ENCODE measurements at regions not wholly inside any gene's neighbourhood (a gene's known extent, or its start where the extent isn't known, plus 50 kb on each side); places are given as distances from the start of the nearest gene placed in this dataset.

DNA sequence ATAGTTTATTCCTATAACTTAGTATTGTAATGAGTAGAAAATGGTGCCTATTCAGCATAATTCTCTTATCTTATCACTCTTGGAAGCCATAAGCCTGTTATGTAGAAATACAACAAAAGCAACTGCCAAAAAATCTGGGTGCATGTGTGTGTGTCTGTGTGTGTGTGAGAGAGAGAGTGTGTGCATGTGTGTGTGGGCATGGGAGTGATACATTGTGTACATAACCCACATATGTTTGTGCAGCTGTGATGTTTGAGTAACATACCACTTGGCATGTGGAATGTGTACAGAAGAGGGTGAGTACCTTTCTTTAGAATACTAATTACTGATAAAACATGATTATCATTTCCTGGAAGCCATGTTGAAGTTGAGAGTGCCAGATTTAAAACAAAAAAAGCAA lies 642.3 kb upstream of the SYT4 start:
- CTCF ChIA-PET: no interaction called here
- Mint-ChIP-seq H3K27me3 (no peaks in the 10 kb centered on the region), H3K36me3 (ENCODE audit: low read depth) (no peaks in the 10 kb centered on the region), H3K4me3 (no peak overlapping the region), H3K9me3 (no peaks in the 10 kb centered on the region), H3K27ac (no peak overlapping the region), H3K4me1 (no peaks in the 10 kb centered on the region)
- POLR2A ChIA-PET: no interaction called here
- TF ChIP-seq, protein P1, sequence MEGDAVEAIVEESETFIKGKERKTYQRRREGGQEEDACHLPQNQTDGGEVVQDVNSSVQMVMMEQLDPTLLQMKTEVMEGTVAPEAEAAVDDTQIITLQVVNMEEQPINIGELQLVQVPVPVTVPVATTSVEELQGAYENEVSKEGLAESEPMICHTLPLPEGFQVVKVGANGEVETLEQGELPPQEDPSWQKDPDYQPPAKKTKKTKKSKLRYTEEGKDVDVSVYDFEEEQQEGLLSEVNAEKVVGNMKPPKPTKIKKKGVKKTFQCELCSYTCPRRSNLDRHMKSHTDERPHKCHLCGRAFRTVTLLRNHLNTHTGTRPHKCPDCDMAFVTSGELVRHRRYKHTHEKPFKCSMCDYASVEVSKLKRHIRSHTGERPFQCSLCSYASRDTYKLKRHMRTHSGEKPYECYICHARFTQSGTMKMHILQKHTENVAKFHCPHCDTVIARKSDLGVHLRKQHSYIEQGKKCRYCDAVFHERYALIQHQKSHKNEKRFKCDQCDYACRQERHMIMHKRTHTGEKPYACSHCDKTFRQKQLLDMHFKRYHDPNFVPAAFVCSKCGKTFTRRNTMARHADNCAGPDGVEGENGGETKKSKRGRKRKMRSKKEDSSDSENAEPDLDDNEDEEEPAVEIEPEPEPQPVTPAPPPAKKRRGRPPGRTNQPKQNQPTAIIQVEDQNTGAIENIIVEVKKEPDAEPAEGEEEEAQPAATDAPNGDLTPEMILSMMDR (IDR thresholded peaks at IDR 0.05): no peak
- DNase-seq: no peak
- intact Hi-C loops (cut with micrococcal nuclease): no loop called here
- ATAC-seq (ENCODE audit: low read depth): no peak

GRCh38 chr18:43931439-43931838 lies 654.1 kb upstream of the SYT4 start:
- H3K4me3 Mint-ChIP-seq: no peak overlapping the region
- CTCF ChIA-PET: no interaction called here
- DNase-seq (no peak), ATAC-seq (ENCODE audit: low read depth) (no peak)
- intact Hi-C loops (cut with micrococcal nuclease): no loop called here
- no peaks in the 10 kb centered on the region for H3K27me3 Mint-ChIP-seq
- no peaks in the 10 kb centered on the region for H3K4me1 Mint-ChIP-seq
- H3K9me3 Mint-ChIP-seq: no peaks in the 10 kb centered on the region
- no peaks in the 10 kb centered on the region for H3K36me3 Mint-ChIP-seq (ENCODE audit: low read depth)
- POLR2A ChIA-PET: no interaction called here
- H3K27ac Mint-ChIP-seq: no peak overlapping the region
- TF ChIP-seq, protein P1 (IDR thresholded peaks at IDR 0.05): no peak

GRCh38 chr18:43932140-43932539 lies 654.9 kb upstream of the SYT4 start:
- DNase-seq: no peak
- Mint-ChIP-seq H3K36me3 (ENCODE audit: low read depth) (no peaks in the 10 kb centered on the region), H3K27me3 (no peaks in the 10 kb centered on the region), H3K9me3 (no peaks in the 10 kb centered on the region), H3K4me1 (no peaks in the 10 kb centered on the region), H3K27ac (no peak overlapping the region), H3K4me3 (no peak overlapping the region)
- no peak for ATAC-seq (ENCODE audit: low read depth)
- intact Hi-C loops (cut with micrococcal nuclease): no loop called here
- CTCF ChIA-PET: no interaction called here
- TF ChIP-seq, protein P1 (IDR thresholded peaks at IDR 0.05): no peak
- POLR2A ChIA-PET: no interaction called here

DNA sequence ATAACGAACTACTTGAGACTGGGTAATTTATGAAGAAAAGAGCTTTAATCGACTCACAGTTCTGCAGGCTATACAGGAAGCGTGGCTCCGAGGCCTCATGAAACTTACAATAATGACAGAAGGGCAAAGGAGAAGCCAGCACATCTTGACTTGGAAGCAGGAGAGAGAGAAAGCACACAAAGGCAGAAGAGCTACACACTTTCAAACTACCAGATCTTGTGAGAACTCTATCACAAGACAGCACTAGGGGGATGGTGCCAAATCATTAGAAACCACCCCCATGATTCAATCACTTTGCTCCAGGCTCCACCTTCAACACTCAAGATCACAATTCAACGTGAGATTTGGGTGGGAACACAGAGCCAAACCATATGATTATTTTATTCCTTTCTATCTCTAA lies 655.9 kb upstream of the SYT4 start:
- no peak for ATAC-seq (ENCODE audit: low read depth)
- Mint-ChIP-seq H3K4me1 (no peaks in the 10 kb centered on the region), H3K27ac (no peak overlapping the region), H3K36me3 (ENCODE audit: low read depth) (no peaks in the 10 kb centered on the region), H3K4me3 (no peak overlapping the region), H3K9me3 (no peaks in the 10 kb centered on the region), H3K27me3 (no peaks in the 10 kb centered on the region)
- TF ChIP-seq, protein P1 (IDR thresholded peaks at IDR 0.05): no peak
- DNase-seq: no peak
- intact Hi-C loops (cut with micrococcal nuclease): no loop called here
- POLR2A ChIA-PET: no interaction called here
- CTCF ChIA-PET: no interaction called here

DNA sequence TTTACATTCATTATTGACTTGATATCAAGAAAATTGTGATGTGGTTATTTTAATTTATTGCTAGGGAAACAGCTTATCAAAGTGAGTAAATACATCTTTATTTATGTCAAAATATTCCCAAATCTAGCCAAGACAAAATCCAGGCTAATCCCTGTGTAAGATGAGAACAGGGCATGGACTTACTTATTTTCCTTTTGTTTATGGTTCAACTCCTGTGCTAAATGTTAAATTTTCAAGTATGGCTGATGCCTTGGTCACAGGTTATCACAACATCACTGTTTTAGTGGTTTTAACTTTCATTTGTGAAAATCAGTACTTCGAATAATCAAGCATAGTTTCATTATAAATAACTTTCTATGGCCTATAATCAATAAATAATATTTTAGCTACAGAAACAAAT lies 657.0 kb upstream of the SYT4 start:
- TF ChIP-seq, protein P1 (IDR thresholded peaks at IDR 0.05): no peak
- no peak overlapping the region for H3K27ac Mint-ChIP-seq
- DNase-seq (no peak), ATAC-seq (ENCODE audit: low read depth) (no peak)
- no peaks in the 10 kb centered on the region for H3K4me1 Mint-ChIP-seq
- intact Hi-C loops (cut with micrococcal nuclease): no loop called here
- ChIA-PET POLR2A (no interaction called here), CTCF (no interaction called here)
- no peaks in the 10 kb centered on the region for H3K9me3 Mint-ChIP-seq
- H3K27me3 Mint-ChIP-seq: no peaks in the 10 kb centered on the region
- no peaks in the 10 kb centered on the region for H3K36me3 Mint-ChIP-seq (ENCODE audit: low read depth)
- no peak overlapping the region for H3K4me3 Mint-ChIP-seq

Data from activated B cell treated with CpG ODN at 0.5 μM for 24 hours (primary cell).